ENCODE measurements at regions not wholly inside any gene's neighbourhood (a gene's known extent, or its start where the extent isn't known, plus 50 kb on each side); places are given as distances from the start of the nearest gene placed in this dataset.

- no peak for DNase-seq
Measured at GRCh38 chr10:33807531-33808359, 473.3 kb upstream of the NRP1 start.

GRCh38 chr10:33805831-33806230, 471.4 kb upstream of the NRP1 start:
- no peak for DNase-seq

- DNase-seq = no peak
Measured at GRCh38 chr10:33804584-33804983, 470.1 kb upstream of the NRP1 start.

GRCh38 chr10:33803248-33803647, 468.8 kb upstream of the NRP1 start:
- DNase-seq = no peak

- no peak for DNase-seq
Measured at GRCh38 chr10:33802566-33802965, 468.1 kb upstream of the NRP1 start.

GRCh38 chr10:33801705-33802104, 467.2 kb upstream of the NRP1 start:
- no peak for DNase-seq

- DNase-seq = no peak
Measured at GRCh38 chr10:33800986-33801385, 466.5 kb upstream of the NRP1 start.

GRCh38 chr10:33800545-33800944, 466.1 kb upstream of the NRP1 start:
- no peak for DNase-seq

GRCh38 chr10:33799944-33800323, 465.5 kb upstream of the NRP1 start:
- no peak for DNase-seq

GRCh38 chr10:33799281-33799943, 464.9 kb upstream of the NRP1 start:
- DNase-seq = no peak

GRCh38 chr10:33798754-33799153, 464.3 kb upstream of the NRP1 start:
- no peak for DNase-seq

GRCh38 chr10:33796680-33797079, 462.2 kb upstream of the NRP1 start:
- DNase-seq = no peak

- no peak for DNase-seq
Measured at GRCh38 chr10:33795529-33795928, 461.1 kb upstream of the NRP1 start.

GRCh38 chr10:33794460-33794859, 460.0 kb upstream of the NRP1 start:
- no peak for DNase-seq

- no peak for DNase-seq
Measured at GRCh38 chr10:33793793-33794192, 459.3 kb upstream of the NRP1 start.

- DNase-seq = no peak
Measured at GRCh38 chr10:33791272-33791660, 456.8 kb upstream of the NRP1 start.

- DNase-seq = no peak
Measured at GRCh38 chr10:33790521-33791271, 456.2 kb upstream of the NRP1 start.

GRCh38 chr10:33783557-33783956, 449.1 kb upstream of the NRP1 start:
- DNase-seq = no peak

GRCh38 chr10:33783078-33783477, 448.6 kb upstream of the NRP1 start:
- DNase-seq = no peak

GRCh38 chr10:33781606-33782395, 447.3 kb upstream of the NRP1 start:
- DNase-seq = no peak

GRCh38 chr10:33780961-33781360, 446.5 kb upstream of the NRP1 start:
- no peak for DNase-seq

- DNase-seq = no peak
Measured at GRCh38 chr10:33777223-33777622, 442.8 kb upstream of the NRP1 start.
